ENCODE measurements at regions not wholly inside any gene's neighbourhood (a gene's known extent, or its start where the extent isn't known, plus 50 kb on each side); places are given as distances from the start of the nearest gene placed in this dataset.

GRCh38 chr7:21184942-21185652, 242.8 kb upstream of the SP4 start:
- DNase-seq, result no peak
- in situ Hi-C loops (cut with MboI; ENCODE audit: low pct_unique_long_range_greater_than_20kb, low sequenced_read_pairs), result no loop called here

GRCh38 chr7:21185653-21186265, 242.1 kb upstream of the SP4 start:
- no peak for DNase-seq

GRCh38 chr7:21191321-21192073, 236.4 kb upstream of the SP4 start:
- in situ Hi-C loops (cut with MboI; ENCODE audit: low pct_unique_long_range_greater_than_20kb, low sequenced_read_pairs), result no loop called here
- no peak for DNase-seq

More at GRCh38 chr7:21185653-21186265, 242.1 kb upstream of the SP4 start:
- in situ Hi-C loops (cut with MboI; ENCODE audit: low pct_unique_long_range_greater_than_20kb, low sequenced_read_pairs), result no loop called here

GRCh38 chr7:21192657-21193056, 235.2 kb upstream of the SP4 start:
- no peak for DNase-seq
- in situ Hi-C loops (cut with MboI; ENCODE audit: low pct_unique_long_range_greater_than_20kb, low sequenced_read_pairs), result no loop called here

GRCh38 chr7:21193895-21194294, 234.0 kb upstream of the SP4 start:
- DNase-seq, result no peak
- in situ Hi-C loops (cut with MboI; ENCODE audit: low pct_unique_long_range_greater_than_20kb, low sequenced_read_pairs), result no loop called here

GRCh38 chr7:21194936-21195335, 232.9 kb upstream of the SP4 start:
- no peak for DNase-seq
- in situ Hi-C loops (cut with MboI; ENCODE audit: low pct_unique_long_range_greater_than_20kb, low sequenced_read_pairs), result no loop called here

- in situ Hi-C loops (cut with MboI; ENCODE audit: low pct_unique_long_range_greater_than_20kb, low sequenced_read_pairs), result no loop called here
- no peak for DNase-seq
Observed at GRCh38 chr7:21198921-21199320, 229.0 kb upstream of the SP4 start.

- DNase-seq, result no peak
- in situ Hi-C loops (cut with MboI; ENCODE audit: low pct_unique_long_range_greater_than_20kb, low sequenced_read_pairs), result no loop called here
Observed at GRCh38 chr7:21200503-21200902, 227.4 kb upstream of the SP4 start.

- in situ Hi-C loops (cut with MboI; ENCODE audit: low pct_unique_long_range_greater_than_20kb, low sequenced_read_pairs), result no loop called here
- no peak for DNase-seq
Observed at GRCh38 chr7:21214657-21215056, 213.2 kb upstream of the SP4 start.

- in situ Hi-C loops (cut with MboI; ENCODE audit: low pct_unique_long_range_greater_than_20kb, low sequenced_read_pairs), result no loop called here
Observed at GRCh38 chr7:21215307-21215706, 212.6 kb upstream of the SP4 start.

GRCh38 chr7:21217365-21217764, 210.5 kb upstream of the SP4 start:
- in situ Hi-C loops (cut with MboI; ENCODE audit: low pct_unique_long_range_greater_than_20kb, low sequenced_read_pairs), result no loop called here
- DNase-seq, result no peak

More at GRCh38 chr7:21215307-21215706, 212.6 kb upstream of the SP4 start:
- no peak for DNase-seq

- no peak for DNase-seq
- in situ Hi-C loops (cut with MboI; ENCODE audit: low pct_unique_long_range_greater_than_20kb, low sequenced_read_pairs), result no loop called here
Observed at GRCh38 chr7:21218155-21218554, 209.7 kb upstream of the SP4 start.

GRCh38 chr7:21221130-21221529, 206.8 kb upstream of the SP4 start:
- DNase-seq, result no peak
- in situ Hi-C loops (cut with MboI; ENCODE audit: low pct_unique_long_range_greater_than_20kb, low sequenced_read_pairs), result no loop called here

GRCh38 chr7:21238400-21239116, 189.3 kb upstream of the SP4 start:
- DNase-seq, result no peak
- in situ Hi-C loops (cut with MboI; ENCODE audit: low pct_unique_long_range_greater_than_20kb, low sequenced_read_pairs), result loop anchor here (25.0 kb wide), 1 partner anchor 451 kb away; the partner anchor contains the start of gene SP8

GRCh38 chr7:21243265-21243664, 184.6 kb upstream of the SP4 start:
- in situ Hi-C loops (cut with MboI; ENCODE audit: low pct_unique_long_range_greater_than_20kb, low sequenced_read_pairs), result loop anchor here (25.0 kb wide), 1 partner anchor 456 kb away; the partner anchor contains the start of gene SP8
- DNase-seq, result no peak

GRCh38 chr7:21251151-21251800, 176.6 kb upstream of the SP4 start:
- in situ Hi-C loops (cut with MboI; ENCODE audit: low pct_unique_long_range_greater_than_20kb, low sequenced_read_pairs), result loop anchor here (25.0 kb wide), 1 partner anchor 261 kb away; no protein-coding TSS in a partner anchor
- DNase-seq, result no peak

- peak; percentile 61 for DNase-seq
- in situ Hi-C loops (cut with MboI; ENCODE audit: low pct_unique_long_range_greater_than_20kb, low sequenced_read_pairs), result loop anchor here (25.0 kb wide), 1 partner anchor 258 kb away; no protein-coding TSS in a partner anchor
Observed at GRCh38 chr7:21253740-21254687, 173.9 kb upstream of the SP4 start.

All from KBM-7 (cell line).